ENCODE measurements at regions not wholly inside any gene's neighbourhood (a gene's known extent, or its start where the extent isn't known, plus 50 kb on each side); places are given as distances from the start of the nearest gene placed in this dataset.

- TF ChIP-seq EGR1 (IDR thresholded peaks at IDR 0.05): no peak
- TF ChIP-seq CREB1 (IDR thresholded peaks at IDR 0.05; ENCODE audit: low read depth): no peak
- no peak for TF ChIP-seq RAD21 (IDR thresholded peaks at IDR 0.05; ENCODE audit: low read depth)
- TF ChIP-seq YY1 (IDR thresholded peaks at IDR 0.05; ENCODE audit: low read depth): no peak
- no peak for TF ChIP-seq REST (IDR thresholded peaks at IDR 0.05; ENCODE audit: low read depth)
Observed at GRCh38 chr1:58119971-58120370, 426.6 kb downstream of the OMA1 start.

Data from Ishikawa (cell line).